ENCODE measurements at regions not wholly inside any gene's neighbourhood (a gene's known extent, or its start where the extent isn't known, plus 50 kb on each side); places are given as distances from the start of the nearest gene placed in this dataset.

- H3K27ac ChIP-seq = no peak overlapping the region
Measured at GRCh38 chr14:51342226-51342625, 102.2 kb downstream of the TMX1 start.

GRCh38 chr14:51351997-51352396, 112.0 kb downstream of the TMX1 start:
- H3K27me3 ChIP-seq = no peaks in the 10 kb centered on the region
- H3K9me3 ChIP-seq = no peaks in the 10 kb centered on the region

More at GRCh38 chr14:51342226-51342625, 102.2 kb downstream of the TMX1 start:
- H3K9me3 ChIP-seq = no peaks in the 10 kb centered on the region
- no peaks in the 10 kb centered on the region for H3K27me3 ChIP-seq
- TF ChIP-seq CTCF (IDR thresholded peaks at IDR 0.05) = no peak
- no peaks in the 10 kb centered on the region for H3K4me1 ChIP-seq (ENCODE audit: control insufficient read depth in 1 of 2, insufficient read depth in 1 of 2, low read depth in 1 of 2, low read length in 1 of 2)
- H3K4me3 ChIP-seq (ENCODE audit: low read depth in 1 of 2, low read length in 1 of 2) = no peak overlapping the region
- H3K36me3 ChIP-seq = no peaks in the 10 kb centered on the region

DNA sequence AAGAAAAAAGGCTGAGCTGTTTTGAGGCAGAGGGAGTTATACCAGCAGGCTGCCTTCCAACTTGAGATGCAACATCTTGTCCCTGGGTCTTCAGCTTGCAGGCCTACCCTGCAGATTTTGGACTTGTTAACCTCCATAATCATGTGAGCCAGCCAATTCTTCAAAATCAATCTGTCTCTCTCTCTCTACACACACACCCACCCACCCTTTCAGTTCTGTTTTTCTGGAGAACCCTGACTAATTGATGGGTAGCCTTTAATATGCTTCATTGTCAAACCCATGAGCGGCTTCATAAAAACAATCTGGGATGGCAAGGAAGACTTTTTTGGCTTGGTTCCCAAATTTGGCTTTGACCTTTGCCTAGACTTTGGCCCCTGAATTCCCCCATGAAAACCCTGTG, 113.9 kb downstream of the TMX1 start:
- H3K4me1 ChIP-seq (ENCODE audit: control insufficient read depth in 1 of 2, insufficient read depth in 1 of 2, low read depth in 1 of 2, low read length in 1 of 2) = peaks cover 26% of the 10 kb centered on the region in 2 experiments
- no peaks in the 10 kb centered on the region for H3K36me3 ChIP-seq
- no peak for TF ChIP-seq CTCF (IDR thresholded peaks at IDR 0.05)
- no peak overlapping the region for H3K27ac ChIP-seq
- no peaks in the 10 kb centered on the region for H3K27me3 ChIP-seq
- H3K4me3 ChIP-seq (ENCODE audit: low read depth in 1 of 2, low read length in 1 of 2) = no peak overlapping the region
- no peaks in the 10 kb centered on the region for H3K9me3 ChIP-seq

More at GRCh38 chr14:51351997-51352396, 112.0 kb downstream of the TMX1 start:
- no peak for TF ChIP-seq CTCF (IDR thresholded peaks at IDR 0.05)
- Histone ChIP-seq H3K27ac (no peak overlapping the region), H3K4me3 (ENCODE audit: low read depth in 1 of 2, low read length in 1 of 2) (no peak overlapping the region), H3K4me1 (ENCODE audit: control insufficient read depth in 1 of 2, insufficient read depth in 1 of 2, low read depth in 1 of 2, low read length in 1 of 2) (peaks cover 23 to 26% of the 10 kb centered on the region in 2 experiments), H3K36me3 (no peaks in the 10 kb centered on the region)

- no peak overlapping the region for H3K27ac ChIP-seq
- H3K36me3 ChIP-seq = no peaks in the 10 kb centered on the region
- peaks cover 26% of the 10 kb centered on the region in 2 experiments for H3K4me1 ChIP-seq (ENCODE audit: control insufficient read depth in 1 of 2, insufficient read depth in 1 of 2, low read depth in 1 of 2, low read length in 1 of 2)
- no peaks in the 10 kb centered on the region for H3K9me3 ChIP-seq
- no peak for TF ChIP-seq CTCF (IDR thresholded peaks at IDR 0.05)
- no peaks in the 10 kb centered on the region for H3K27me3 ChIP-seq
- H3K4me3 ChIP-seq (ENCODE audit: low read depth in 1 of 2, low read length in 1 of 2) = no peak overlapping the region
Measured at GRCh38 chr14:51354846-51355245, 114.8 kb downstream of the TMX1 start.

- Histone ChIP-seq H3K27ac (no peak overlapping the region), H3K4me1 (ENCODE audit: control insufficient read depth in 1 of 2, insufficient read depth in 1 of 2, low read depth in 1 of 2, low read length in 1 of 2) (peaks cover 21% of the 10 kb centered on the region in 2 experiments), H3K9me3 (no peaks in the 10 kb centered on the region), H3K36me3 (no peaks in the 10 kb centered on the region), H3K4me3 (ENCODE audit: low read depth in 1 of 2, low read length in 1 of 2) (no peak overlapping the region), H3K27me3 (no peaks in the 10 kb centered on the region)
- no peak for TF ChIP-seq CTCF (IDR thresholded peaks at IDR 0.05)
Measured at GRCh38 chr14:51356381-51356780, 116.3 kb downstream of the TMX1 start.

DNA sequence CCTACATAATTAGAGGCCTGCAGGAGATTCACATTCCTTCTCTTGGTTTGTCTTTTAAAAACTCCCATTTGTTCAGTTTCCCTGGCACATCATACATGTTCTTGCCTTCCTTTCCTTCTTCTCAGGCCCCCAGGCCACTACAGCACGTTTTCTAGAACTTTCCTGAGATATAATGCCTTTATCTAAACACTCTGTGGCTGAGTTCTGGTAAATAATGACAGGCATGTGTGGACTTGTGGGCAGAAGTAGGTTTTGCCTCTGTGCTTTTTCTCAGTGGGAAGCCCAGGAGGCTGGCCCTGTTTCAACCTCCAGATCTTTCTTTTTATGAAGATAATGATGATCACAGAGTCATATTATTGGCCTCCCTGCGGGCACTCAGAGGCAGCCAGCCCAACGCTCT, 117.2 kb downstream of the TMX1 start:
- no peak for TF ChIP-seq CTCF (IDR thresholded peaks at IDR 0.05)
- Histone ChIP-seq H3K27ac (no peak overlapping the region), H3K4me3 (ENCODE audit: low read depth in 1 of 2, low read length in 1 of 2) (no peak overlapping the region), H3K36me3 (no peaks in the 10 kb centered on the region), H3K9me3 (no peaks in the 10 kb centered on the region), H3K4me1 (ENCODE audit: control insufficient read depth in 1 of 2, insufficient read depth in 1 of 2, low read depth in 1 of 2, low read length in 1 of 2) (peaks cover 21% of the 10 kb centered on the region in 2 experiments), H3K27me3 (no peaks in the 10 kb centered on the region)
